Duodenal mucosa (tissue), 2 donors: ENCODE measurements at regions not wholly inside any gene's neighbourhood (a gene's known extent, or its start where the extent isn't known, plus 50 kb on each side); places are given as distances from the start of the nearest gene placed in this dataset.
A peak's percentile ranks its signal among the peaks of the same experiment; 100 is the strongest.
"Not testable (repeated sequence)": the region's sequence is repeated elsewhere in the genome, so short reads cannot be mapped to it uniquely, and the experiment has no call there.

Experiments
- H3K27ac ChIP-seq: one replicate; pipeline ENCODE4 v1.7.0; 2013; ENCODE audit warnings: low read depth, low read length
- H3K27me3 ChIP-seq, 2 donors: one replicate each; pipeline ENCODE4 v1.7.0; 2013; ENCODE audit warnings: low read length in 2 of 2, control low read depth in 1 of 2; ENCODE audit not compliant: insufficient read depth in 2 of 2, control insufficient read depth in 1 of 2
- H3K36me3 ChIP-seq, 2 donors: one replicate each; pipeline ENCODE4 v1.7.0; 2013; ENCODE audit warnings: low read length in 2 of 2, control low read depth in 1 of 2; ENCODE audit not compliant: insufficient read depth in 2 of 2, control insufficient read depth in 1 of 2
- H3K4me1 ChIP-seq, 2 donors: one replicate each; pipeline ENCODE4 v1.7.0; 2013; ENCODE audit warnings: low read length in 2 of 2, control low read depth in 1 of 2; ENCODE audit not compliant: insufficient read depth in 2 of 2, control insufficient read depth in 1 of 2
- H3K4me3 ChIP-seq, 2 donors: one replicate each; pipeline ENCODE4 v1.7.0; 2013; ENCODE audit warnings: low read length in 2 of 2, low read depth in 1 of 2
- H3K9ac ChIP-seq, 2 donors: one replicate each; pipeline ENCODE4 v1.7.0; 2013; ENCODE audit warnings: low read length in 2 of 2, low read depth in 1 of 2
- H3K9me3 ChIP-seq, 2 donors: one replicate each; pipeline ENCODE4 v1.7.0; 2013; ENCODE audit warnings: low read length in 2 of 2, control low read depth in 1 of 2; ENCODE audit not compliant: control insufficient read depth in 1 of 2

- Histone ChIP-seq H3K4me3 (peak overlapping the region; percentile 69 to 71), H3K9ac (no peak overlapping the region), H3K4me1 (peaks cover 5 to 11% of the 10 kb centered on the region in 2 donors), H3K27ac (no peak overlapping the region), H3K27me3 (no peaks in the 10 kb centered on the region), H3K36me3 (no peaks in the 10 kb centered on the region), H3K9me3 (no peaks in the 10 kb centered on the region)
Observed at GRCh38 chr6:85866370-85866730, 223.7 kb upstream of the SYNCRIP start.

DNA sequence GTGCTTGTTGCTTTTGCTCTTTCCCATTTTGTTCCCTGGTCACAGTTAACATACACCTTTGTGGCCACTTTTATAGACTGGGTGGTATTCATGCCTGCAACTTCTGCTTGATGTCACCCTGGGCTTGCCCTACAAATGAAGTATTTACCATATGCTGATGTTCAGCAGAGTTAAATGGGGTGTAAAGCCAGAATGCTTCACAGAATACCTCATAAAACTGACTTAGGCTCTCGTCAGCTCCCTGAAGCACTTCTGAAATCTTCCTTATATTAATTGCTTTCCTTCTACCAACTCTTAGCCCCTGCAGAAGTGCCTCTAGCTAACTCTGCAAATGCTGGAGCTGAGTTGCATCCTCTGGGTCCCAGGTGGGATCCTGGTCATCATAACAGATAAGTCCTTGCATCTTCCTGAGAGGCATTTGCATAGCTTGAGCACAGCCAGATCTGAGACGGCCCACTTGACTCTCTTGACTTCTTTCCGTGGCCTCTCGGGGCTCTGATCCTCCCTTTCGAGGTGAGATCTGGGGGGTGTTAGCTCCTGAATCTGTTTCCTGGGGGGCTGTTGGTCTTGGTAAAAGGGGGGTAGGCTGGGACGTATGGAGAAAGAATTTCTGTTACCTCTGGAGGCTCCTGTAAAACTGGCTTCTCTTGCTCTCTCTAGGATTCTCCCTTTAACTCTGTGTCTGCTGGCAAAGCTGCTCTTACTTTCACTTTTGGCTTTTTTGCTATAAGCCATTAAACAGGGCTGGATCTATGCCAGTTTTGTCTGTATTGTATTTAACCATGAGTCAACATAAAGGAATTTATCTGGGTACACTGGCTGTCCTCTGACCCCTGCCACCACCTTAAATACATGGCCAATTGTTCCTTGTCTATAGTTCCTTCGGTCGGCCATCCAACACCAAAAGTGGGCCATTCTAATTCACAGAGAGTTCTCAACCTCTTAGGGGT, 223.0 kb upstream of the SYNCRIP start:
- H3K9ac ChIP-seq, result peak overlapping the region; percentile 33 to 49
- no peak overlapping the region for H3K27ac ChIP-seq
- no peaks in the 10 kb centered on the region for H3K36me3 ChIP-seq
- H3K4me1 ChIP-seq, result peaks cover 5 to 11% of the 10 kb centered on the region in 2 donors
- no peaks in the 10 kb centered on the region for H3K9me3 ChIP-seq
- peak overlapping the region; percentile 69 to 71 for H3K4me3 ChIP-seq
- no peaks in the 10 kb centered on the region for H3K27me3 ChIP-seq

- Histone ChIP-seq H3K27me3 (no peaks in the 10 kb centered on the region), H3K9me3 (no peaks in the 10 kb centered on the region), H3K27ac (no peak overlapping the region), H3K4me1 (peaks cover 5 to 11% of the 10 kb centered on the region in 2 donors), H3K9ac (no peak overlapping the region), H3K4me3 (peak overlapping the region; percentile 69 to 71), H3K36me3 (no peaks in the 10 kb centered on the region)
Observed at GRCh38 chr6:85864453-85865401, 222.0 kb upstream of the SYNCRIP start.

DNA sequence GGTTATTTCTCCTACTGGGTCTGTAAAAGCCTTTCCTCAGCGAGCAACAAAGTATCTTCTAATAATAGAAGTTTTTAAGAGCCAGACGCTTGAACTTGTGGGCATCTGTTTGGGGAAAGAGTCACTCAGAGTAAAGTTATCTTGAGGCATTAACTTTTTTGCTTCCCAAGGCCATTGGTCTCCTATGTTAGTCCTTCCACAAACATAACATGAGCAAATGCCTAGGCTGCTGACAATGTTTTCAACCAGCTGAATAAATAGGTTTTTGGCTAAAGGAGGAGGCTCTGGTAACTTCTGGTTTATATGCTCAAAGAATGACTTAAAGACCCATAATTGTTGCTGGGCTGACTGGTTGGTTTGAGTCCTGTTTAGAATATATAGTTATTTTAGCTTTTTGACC, 213.5 kb upstream of the SYNCRIP start:
- Histone ChIP-seq H3K27me3 (no peaks in the 10 kb centered on the region), H3K27ac (no peak overlapping the region), H3K9ac (no peak overlapping the region), H3K9me3 (no peaks in the 10 kb centered on the region), H3K4me1 (no peaks in the 10 kb centered on the region), H3K4me3 (no peak overlapping the region), H3K36me3 (no peaks in the 10 kb centered on the region)

DNA sequence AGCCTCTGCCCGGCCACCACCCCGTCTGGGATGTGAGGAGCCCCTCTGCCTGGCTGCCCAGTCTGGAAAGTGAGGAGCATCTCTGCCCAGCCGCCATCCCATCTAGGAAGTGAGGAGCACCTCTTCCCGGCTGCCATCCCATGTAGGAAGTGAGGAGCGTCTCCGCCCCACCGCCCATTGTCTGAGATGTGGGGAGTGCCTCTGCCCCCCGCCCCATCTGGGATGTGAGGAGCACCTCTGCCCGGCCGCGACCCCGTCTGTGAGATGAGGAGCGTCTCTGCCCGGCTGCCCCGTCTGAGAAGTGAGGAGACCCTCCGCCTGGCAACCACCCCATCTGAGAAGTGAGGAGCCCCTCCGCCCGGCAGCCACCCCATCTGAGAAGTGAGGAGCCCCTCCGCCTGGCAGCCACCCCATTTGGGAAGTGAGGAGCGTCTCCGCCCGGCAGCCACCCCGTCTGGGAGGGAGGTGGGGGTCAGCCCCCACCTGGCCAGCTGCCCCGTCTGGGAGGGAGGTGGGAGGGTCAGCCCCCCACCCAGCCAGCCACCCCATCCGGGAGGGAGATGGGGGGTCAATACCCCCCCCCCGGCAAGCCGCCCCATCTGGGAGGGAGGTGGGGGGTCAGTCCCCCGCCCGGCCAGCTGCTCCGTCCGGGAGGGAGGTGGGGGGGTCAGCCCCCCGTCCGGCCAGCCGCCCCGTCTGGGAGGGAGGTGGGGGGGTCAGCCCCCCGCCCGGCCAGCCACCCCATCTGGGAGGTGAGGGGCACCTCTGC, 195.8 kb upstream of the SYNCRIP start:
- not testable (repeated sequence) for H3K4me3 ChIP-seq, H3K36me3 ChIP-seq, H3K9ac ChIP-seq, H3K27me3 ChIP-seq, H3K4me1 ChIP-seq, H3K9me3 ChIP-seq, H3K27ac ChIP-seq

DNA sequence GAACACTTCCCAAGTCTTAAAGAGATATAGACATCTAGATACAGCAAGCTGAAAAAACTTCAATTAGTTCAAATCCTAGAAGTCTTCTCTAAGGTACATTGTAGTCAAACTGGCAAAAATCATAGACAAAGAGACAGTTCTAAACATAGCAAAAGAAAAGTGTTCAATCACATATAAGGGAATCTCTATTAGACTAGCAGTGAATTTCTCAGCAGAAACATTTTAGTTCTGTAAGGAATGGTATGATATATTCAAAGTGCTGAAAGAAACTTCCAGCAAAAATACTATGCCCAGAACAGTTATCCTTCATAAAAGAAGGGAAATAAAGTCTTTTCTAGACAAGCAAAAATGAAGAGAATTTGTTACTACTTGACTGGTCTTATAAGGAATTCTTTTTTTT, 186.3 kb upstream of the SYNCRIP start:
- Histone ChIP-seq H3K36me3 (no peaks in the 10 kb centered on the region), H3K4me3 (no peak overlapping the region), H3K27me3 (no peaks in the 10 kb centered on the region), H3K4me1 (no peaks in the 10 kb centered on the region), H3K27ac (no peak overlapping the region), H3K9ac (no peak overlapping the region), H3K9me3 (peaks cover 13 to 23% of the 10 kb centered on the region in 2 donors)

DNA sequence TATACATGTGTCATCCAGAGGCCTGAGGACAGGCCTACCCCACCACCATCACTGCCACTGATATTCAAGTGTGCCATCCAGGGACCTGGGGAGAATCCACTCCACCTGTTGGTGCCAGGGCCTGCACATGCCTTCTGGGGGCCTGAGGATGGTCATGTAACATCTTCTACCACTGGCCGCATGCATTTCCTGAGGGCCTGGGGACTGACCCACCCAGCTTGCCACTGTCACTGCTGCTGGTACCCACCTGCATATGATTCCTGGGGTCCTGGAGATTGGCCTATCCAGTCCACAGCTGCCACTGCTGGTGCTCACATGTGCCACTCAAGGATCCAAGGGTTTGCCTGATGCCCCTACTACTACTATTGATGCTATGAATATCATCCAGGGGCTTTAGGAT, 184.3 kb upstream of the SYNCRIP start:
- H3K4me1 ChIP-seq, result no peaks in the 10 kb centered on the region
- peaks cover 13 to 25% of the 10 kb centered on the region in 2 donors for H3K9me3 ChIP-seq
- H3K9ac ChIP-seq, result no peak overlapping the region
- no peaks in the 10 kb centered on the region for H3K27me3 ChIP-seq
- no peaks in the 10 kb centered on the region for H3K36me3 ChIP-seq
- no peak overlapping the region for H3K27ac ChIP-seq
- no peak overlapping the region for H3K4me3 ChIP-seq

- Histone ChIP-seq H3K27me3 (no peaks in the 10 kb centered on the region), H3K4me1 (no peaks in the 10 kb centered on the region), H3K9ac (no peak overlapping the region), H3K27ac (no peak overlapping the region), H3K9me3 (peaks cover 13 to 25% of the 10 kb centered on the region in 2 donors), H3K4me3 (no peak overlapping the region), H3K36me3 (no peaks in the 10 kb centered on the region)
Observed at GRCh38 chr6:85824329-85824728, 181.6 kb upstream of the SYNCRIP start.

DNA sequence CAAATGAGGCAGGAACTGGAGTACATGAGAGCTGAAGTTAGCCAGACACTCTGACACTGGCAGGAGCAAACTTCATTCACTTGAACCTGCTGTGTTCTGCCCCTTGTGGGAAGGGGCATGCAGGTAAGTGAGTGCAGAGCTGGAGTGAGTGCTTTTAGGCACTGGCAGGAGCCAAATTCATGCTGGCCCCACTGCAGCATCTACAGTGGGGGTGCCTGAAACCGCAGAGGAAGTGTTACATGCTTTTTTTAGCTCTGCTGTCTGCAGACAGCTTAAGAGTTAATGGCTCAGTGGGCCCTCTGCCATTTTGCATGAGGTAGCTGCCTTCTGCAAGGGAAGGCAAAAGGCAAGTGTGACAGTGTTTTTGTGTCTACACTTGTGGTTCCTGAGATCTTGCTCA, 167.9 kb upstream of the SYNCRIP start:
- H3K4me3 ChIP-seq, result no peak overlapping the region
- no peaks in the 10 kb centered on the region for H3K36me3 ChIP-seq
- no peaks in the 10 kb centered on the region for H3K27me3 ChIP-seq
- H3K4me1 ChIP-seq, result no peaks in the 10 kb centered on the region
- peaks cover 10 to 12% of the 10 kb centered on the region in 2 donors for H3K9me3 ChIP-seq
- H3K27ac ChIP-seq, result no peak overlapping the region
- H3K9ac ChIP-seq, result no peak overlapping the region
